Cardiac muscle cell (in vitro differentiated cells and primary cell): ENCODE measurements at regions not wholly inside any gene's neighbourhood (a gene's known extent, or its start where the extent isn't known, plus 50 kb on each side); places are given as distances from the start of the nearest gene placed in this dataset.

Experiments
- DNase-seq, 2 donors: peaks; one replicate each; pipeline versions ENCODE4 v3.0.0 to v3.0.0-alpha.2; 2010 to 2017; ENCODE audit warnings: low read depth in 1 of 2, low spot score in 1 of 2
- H3K27ac ChIP-seq: fragments of 200-600 bp; sonication (generic); 2 replicates; pipeline ENCODE4 v1.5.1; 2016
- H3K27me3 ChIP-seq: fragments of 200-600 bp; sonication (generic); 2 replicates; pipeline ENCODE4 v1.6.0; 2016; ENCODE audit warnings: control low read depth
- H3K36me3 ChIP-seq: fragments of 200-600 bp; sonication (generic); 2 replicates; pipeline ENCODE4 v1.5.1; 2016; ENCODE audit warnings: control low read depth
- H3K4me1 ChIP-seq: fragments of 200-600 bp; sonication (generic); 2 replicates; pipeline ENCODE4 v1.8.1; 2017; ENCODE audit warnings: low read depth, mild to moderate bottlenecking, mixed run types
- H3K4me3 ChIP-seq: fragments of 200-600 bp; sonication (generic); 2 replicates; pipeline ENCODE4 v1.5.1; 2016; ENCODE audit warnings: mild to moderate bottlenecking
- H3K9me3 ChIP-seq: fragments of 200-600 bp; sonication (generic); 2 replicates; pipeline ENCODE4 v1.5.1; 2017; ENCODE audit warnings: low read depth, mild to moderate bottlenecking, control low read depth
- CTCF ChIP-seq: IDR thresholded peaks from 2 replicates; pipeline ENCODE4 v1.5.1; 2012; ENCODE audit warnings: low read depth, mild to moderate bottlenecking, low read length

- H3K27ac ChIP-seq: no peak overlapping the region
- no peak overlapping the region for H3K4me3 ChIP-seq
- no peaks in the 10 kb centered on the region for H3K4me1 ChIP-seq
- H3K36me3 ChIP-seq: no peaks in the 10 kb centered on the region
- no peaks in the 10 kb centered on the region for H3K9me3 ChIP-seq
- no peak for TF ChIP-seq CTCF
- DNase-seq: no peak
- H3K27me3 ChIP-seq: no peaks in the 10 kb centered on the region
Measured at GRCh38 chr9:134565316-134565915, 76.2 kb upstream of the COL5A1 start.

GRCh38 chr9:134566196-134566847 is 75.3 kb upstream of the COL5A1 start:
- Histone ChIP-seq H3K27me3 (no peaks in the 10 kb centered on the region), H3K4me1 (no peaks in the 10 kb centered on the region), H3K36me3 (no peaks in the 10 kb centered on the region), H3K27ac (no peak overlapping the region), H3K4me3 (no peak overlapping the region), H3K9me3 (no peaks in the 10 kb centered on the region)
- DNase-seq: no peak
- TF ChIP-seq CTCF: no peak

GRCh38 chr9:134566936-134567335 is 74.7 kb upstream of the COL5A1 start:
- Histone ChIP-seq H3K9me3 (no peaks in the 10 kb centered on the region), H3K4me3 (no peak overlapping the region), H3K27me3 (no peaks in the 10 kb centered on the region), H3K4me1 (no peaks in the 10 kb centered on the region), H3K27ac (no peak overlapping the region), H3K36me3 (no peaks in the 10 kb centered on the region)
- TF ChIP-seq CTCF: no peak
- no peak for DNase-seq

- Histone ChIP-seq H3K9me3 (no peaks in the 10 kb centered on the region), H3K4me1 (no peaks in the 10 kb centered on the region), H3K4me3 (no peak overlapping the region), H3K36me3 (no peaks in the 10 kb centered on the region), H3K27ac (no peak overlapping the region), H3K27me3 (no peaks in the 10 kb centered on the region)
- no peak for DNase-seq
- TF ChIP-seq CTCF: no peak
Measured at GRCh38 chr9:134568116-134568515, 73.5 kb upstream of the COL5A1 start.

GRCh38 chr9:134568811-134569210 is 72.8 kb upstream of the COL5A1 start:
- Histone ChIP-seq H3K9me3 (no peaks in the 10 kb centered on the region), H3K27ac (no peak overlapping the region), H3K4me3 (no peak overlapping the region), H3K4me1 (no peaks in the 10 kb centered on the region), H3K36me3 (no peaks in the 10 kb centered on the region), H3K27me3 (no peaks in the 10 kb centered on the region)
- DNase-seq: no peak
- no peak for TF ChIP-seq CTCF
